Keratinocyte (primary cell): ENCODE measurements at regions not wholly inside any gene's neighbourhood (a gene's known extent, or its start where the extent isn't known, plus 50 kb on each side); places are given as distances from the start of the nearest gene placed in this dataset.

ENCODE experiments used
- EZH2 ChIP-seq: IDR thresholded peaks from one replicate; pipeline ENCODE4 v1.6.1; 2012; ENCODE audit warnings: inconsistent platforms, mild to moderate bottlenecking, low read length, moderate library complexity
- TF ChIP-seq, protein P1 (sequence below), 3 experiments: IDR thresholded peaks in 1 of 3; conservative IDR thresholded peaks in 1 of 3; optimal IDR thresholded peaks in 1 of 3; 2 replicates in 2 of 3; 3 replicates in 1 of 3; pipeline versions ENCODE3 to v1.5.1; 2011; ENCODE audit warnings: low read length in 3 of 3, mild to moderate bottlenecking in 3 of 3, moderate library complexity in 2 of 3, control low read depth in 1 of 3, inconsistent platforms in 1 of 3; ENCODE audit not compliant: insufficient read depth in 2 of 3; ENCODE audit errors: extremely low read depth in 1 of 3

DNA sequence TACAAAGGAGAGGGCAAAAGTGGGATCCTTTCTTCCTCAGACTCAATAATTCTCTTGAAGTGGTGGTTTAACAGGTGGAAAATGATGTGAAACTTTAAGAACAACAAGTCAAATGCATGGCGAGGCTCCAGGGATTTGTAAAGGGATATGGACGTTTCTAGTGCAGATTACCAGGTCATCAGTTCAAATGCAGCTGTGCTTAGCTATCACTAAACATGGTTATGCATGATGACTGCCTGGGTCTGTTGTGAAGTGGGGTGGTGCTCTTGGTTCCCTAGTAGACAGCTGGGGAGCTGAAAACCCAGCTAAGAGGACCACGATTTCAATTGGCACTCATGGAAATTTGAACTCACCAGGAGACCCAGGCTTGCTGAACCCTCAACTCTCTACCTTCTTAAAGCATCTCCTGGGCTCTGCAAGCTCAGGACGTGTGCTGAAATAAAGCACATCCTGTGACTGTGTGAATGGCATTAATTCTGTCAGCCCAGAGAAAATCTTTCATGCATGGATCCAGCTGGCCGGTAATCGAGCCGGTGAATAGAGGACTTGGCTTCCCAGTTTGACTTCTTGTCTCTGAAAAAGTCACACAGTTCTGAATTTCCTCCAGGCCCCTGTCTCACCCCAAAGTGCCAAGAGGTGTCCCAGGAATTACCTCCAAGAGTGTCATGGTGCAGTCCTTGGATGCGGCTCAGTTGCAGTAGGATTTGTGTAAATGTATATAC lies 146.1 kb downstream of the MTX2 start:
- TF ChIP-seq, protein P1, sequence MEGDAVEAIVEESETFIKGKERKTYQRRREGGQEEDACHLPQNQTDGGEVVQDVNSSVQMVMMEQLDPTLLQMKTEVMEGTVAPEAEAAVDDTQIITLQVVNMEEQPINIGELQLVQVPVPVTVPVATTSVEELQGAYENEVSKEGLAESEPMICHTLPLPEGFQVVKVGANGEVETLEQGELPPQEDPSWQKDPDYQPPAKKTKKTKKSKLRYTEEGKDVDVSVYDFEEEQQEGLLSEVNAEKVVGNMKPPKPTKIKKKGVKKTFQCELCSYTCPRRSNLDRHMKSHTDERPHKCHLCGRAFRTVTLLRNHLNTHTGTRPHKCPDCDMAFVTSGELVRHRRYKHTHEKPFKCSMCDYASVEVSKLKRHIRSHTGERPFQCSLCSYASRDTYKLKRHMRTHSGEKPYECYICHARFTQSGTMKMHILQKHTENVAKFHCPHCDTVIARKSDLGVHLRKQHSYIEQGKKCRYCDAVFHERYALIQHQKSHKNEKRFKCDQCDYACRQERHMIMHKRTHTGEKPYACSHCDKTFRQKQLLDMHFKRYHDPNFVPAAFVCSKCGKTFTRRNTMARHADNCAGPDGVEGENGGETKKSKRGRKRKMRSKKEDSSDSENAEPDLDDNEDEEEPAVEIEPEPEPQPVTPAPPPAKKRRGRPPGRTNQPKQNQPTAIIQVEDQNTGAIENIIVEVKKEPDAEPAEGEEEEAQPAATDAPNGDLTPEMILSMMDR (optimal IDR thresholded peaks at IDR 0.05 in 1 of 3, IDR thresholded peaks at IDR 0.05 in 1 of 3, conservative IDR thresholded peaks at IDR 0.05 in 1 of 3; ENCODE audit: extremely low read depth in 1 of 3, insufficient read depth in 2 of 3, low read length in 3 of 3), result no peak
- TF ChIP-seq EZH2, result no peak
